HG03280 (cell line): ENCODE measurements at regions not wholly inside any gene's neighbourhood (a gene's known extent, or its start where the extent isn't known, plus 50 kb on each side); places are given as distances from the start of the nearest gene placed in this dataset.
A peak's percentile ranks its signal among the peaks of the same experiment; 100 is the strongest.
"Not testable (repeated sequence)": the region's sequence is repeated elsewhere in the genome, so short reads cannot be mapped to it uniquely, and the experiment has no call there.

ENCODE experiments used
- ATAC-seq: cut with Tn5 transposase; IDR thresholded peaks from one replicate; pipeline ENCODE4 v1.9.1; 2021; ENCODE audit warnings: mild to moderate bottlenecking, moderate library complexity; ENCODE audit not compliant: unreplicated experiment

- not testable (repeated sequence) for ATAC-seq
These were observed 5507.7 kb upstream of the TPTE start for GRCh38 chr21:5013455-5014304.

- not testable (repeated sequence) for ATAC-seq
These were observed 5506.2 kb upstream of the TPTE start for GRCh38 chr21:5015187-5015586.

- ATAC-seq = peak; percentile 43
These were observed 5502.3 kb upstream of the TPTE start for GRCh38 chr21:5019120-5019519.

- peak; percentile 41 for ATAC-seq
These were observed 5499.6 kb upstream of the TPTE start for GRCh38 chr21:5021815-5022214.

GRCh38 chr21:5022254-5022653, 5499.1 kb upstream of the TPTE start:
- peak; percentile 40 for ATAC-seq

- peak; percentile 5 for ATAC-seq
These were observed 5498.6 kb upstream of the TPTE start for GRCh38 chr21:5022748-5023147.

- not testable (repeated sequence) for ATAC-seq
These were observed 5486.2 kb upstream of the TPTE start for GRCh38 chr21:5035147-5035546.

GRCh38 chr21:5035587-5035986, 5485.8 kb upstream of the TPTE start:
- ATAC-seq = not testable (repeated sequence)

GRCh38 chr21:5037606-5038331, 5483.6 kb upstream of the TPTE start:
- ATAC-seq = not testable (repeated sequence)

GRCh38 chr21:5039926-5040325, 5481.5 kb upstream of the TPTE start:
- ATAC-seq = not testable (repeated sequence)

GRCh38 chr21:5042583-5042982, 5478.8 kb upstream of the TPTE start:
- ATAC-seq = not testable (repeated sequence)

GRCh38 chr21:5044812-5045211, 5476.6 kb upstream of the TPTE start:
- ATAC-seq = not testable (repeated sequence)

- not testable (repeated sequence) for ATAC-seq
These were observed 5469.9 kb upstream of the TPTE start for GRCh38 chr21:5051303-5052018.

GRCh38 chr21:5055027-5055754, 5466.2 kb upstream of the TPTE start:
- not testable (repeated sequence) for ATAC-seq

- ATAC-seq = peak; percentile 60
These were observed 5465.1 kb upstream of the TPTE start for GRCh38 chr21:5055996-5056962.

GRCh38 chr21:5057077-5057476, 5464.3 kb upstream of the TPTE start:
- ATAC-seq = not testable (repeated sequence)

- ATAC-seq = not testable (repeated sequence)
These were observed 5460.9 kb upstream of the TPTE start for GRCh38 chr21:5060364-5061083.

GRCh38 chr21:5064581-5065142, 5456.7 kb upstream of the TPTE start:
- not testable (repeated sequence) for ATAC-seq
